K562 (cell line): ENCODE measurements at regions not wholly inside any gene's neighbourhood (a gene's known extent, or its start where the extent isn't known, plus 50 kb on each side); places are given as distances from the start of the nearest gene placed in this dataset.

Experiments used
- ATAC-seq: fragments of 200-7000 bp; cut with Tn5 transposase; 3 replicates; pipeline ENCODE4 v1.9.1; 2020; ENCODE audit warnings: moderate library complexity
- BruUV-seq: library from RNA; stranded (reverse); fragments of 400-500 nt; replicated peaks from 2 replicates; lab custom pipeline; 2021; lab: Mats Ljungman, UMichigan
- CTCF ChIA-PET: fragments of 300-600 bp; formaldehyde crosslinking; extraction: SDS; loops from one replicate; lab custom pipeline; 2021; ENCODE audit warnings: low intra/inter-chr PET ratio; lab: Yijun Ruan, JAX
- POLR2A ChIA-PET: fragments of 300-600, 350-650 bp; sonication (Branson Sonifier 250); formaldehyde crosslinking; extraction: SDS; loops from one replicate; lab custom pipeline; 2021; ENCODE audit warnings: antibody characterized with exemption, inconsistent platforms; lab: Yijun Ruan, JAX
- DNase-seq, 4 experiments: peaks; one replicate each; pipeline versions ENCODE4 v3.0.0 to v3.0.0-alpha.2; 2011 to 2018; ENCODE audit warnings: low spot score in 3 of 4, mixed read lengths in 3 of 4; ENCODE audit errors: extremely low read depth in 1 of 4
- FAIRE-seq: peaks from 2 replicates; lab custom pipeline; 2011; peaks lifted over from hg19 to GRCh38; lab: Jason Lieb, UNC
- H2AFZ ChIP-seq: 2 replicates; pipeline ENCODE4 v1.6.0; 2011; ENCODE audit warnings: low read depth, low read length, control low read depth, inconsistent platforms
- H3K27ac ChIP-seq: fragments of 200-600 bp; 3 replicates; pipeline ENCODE4 v1.8.0; 2011; ENCODE audit warnings: low read depth, mild to moderate bottlenecking, control low read depth, inconsistent platforms, low read length, moderate library complexity, mixed read lengths; ENCODE audit errors: extremely low read depth
- H3K27me3 ChIP-seq, 2 experiments: fragments of 300-600 bp in 1 of 2; 2 replicates in 1 of 2; 3 replicates in 1 of 2; pipeline versions ENCODE4 v1.6.0 to v1.8.0; 2011; ENCODE audit warnings: inconsistent platforms in 2 of 2, low read length in 2 of 2, mild to moderate bottlenecking in 1 of 2, mixed read lengths in 1 of 2, moderate library complexity in 1 of 2; ENCODE audit not compliant: control insufficient read depth in 2 of 2, insufficient read depth in 2 of 2
- H3K36me3 ChIP-seq: fragments of 300-600 bp; 3 replicates; pipeline ENCODE4 v1.8.0; 2011; ENCODE audit warnings: mild to moderate bottlenecking, low read length, inconsistent platforms; ENCODE audit not compliant: control insufficient read depth, insufficient read depth
- H3K4me1 ChIP-seq, 2 experiments: fragments of 200-600 bp in 1 of 2; replicated peaks in 1 of 2; 2 replicates in 1 of 2; 3 replicates in 1 of 2; pipeline versions ENCODE4 v1.5.1 to v1.8.0; 2011; ENCODE audit warnings: inconsistent platforms in 2 of 2, low read length in 2 of 2, mild to moderate bottlenecking in 1 of 2, mixed read lengths in 1 of 2, moderate library complexity in 1 of 2; ENCODE audit not compliant: control insufficient read depth in 2 of 2, insufficient read depth in 2 of 2
- H3K4me2 ChIP-seq: 2 replicates; pipeline ENCODE4 v1.6.1; 2011; ENCODE audit warnings: low read length, control low read depth, inconsistent platforms, mixed read lengths; ENCODE audit not compliant: insufficient read depth
- H3K4me3 ChIP-seq: fragments of 200-600 bp; sonication (generic), shearing (Covaris generic); 2 replicates; pipeline ENCODE4 v1.5.1; 2016; ENCODE audit warnings: control low read depth, inconsistent platforms
- H3K79me2 ChIP-seq: fragments of 200-600 bp; 3 replicates; pipeline ENCODE4 v1.8.0; 2011; ENCODE audit warnings: low read length, inconsistent platforms; ENCODE audit not compliant: control insufficient read depth, insufficient read depth
- H3K9ac ChIP-seq, 2 experiments: 2 replicates each; pipeline versions ENCODE4 v1.6.0 to v1.6.1; 2011; ENCODE audit warnings: low read depth in 2 of 2, low read length in 2 of 2, control low read depth in 1 of 2, inconsistent platforms in 1 of 2, mild to moderate bottlenecking in 1 of 2, mixed read lengths in 1 of 2; ENCODE audit not compliant: insufficient read depth in 1 of 2
- H3K9me1 ChIP-seq: one replicate; pipeline ENCODE4 v1.6.0; 2011; ENCODE audit warnings: inconsistent platforms, mild to moderate bottlenecking, low read length, moderate library complexity; ENCODE audit not compliant: control insufficient read depth, insufficient read depth
- H3K9me3 ChIP-seq: replicated peaks from 2 replicates; pipeline ENCODE4 v1.5.1; 2011; ENCODE audit warnings: low read depth, low read length, inconsistent platforms; ENCODE audit not compliant: control insufficient read depth, insufficient read depth
- H4K20me1 ChIP-seq: replicated peaks from 2 replicates; pipeline ENCODE4 v1.6.1; 2011; ENCODE audit warnings: low read length, inconsistent platforms, mixed read lengths; ENCODE audit not compliant: control insufficient read depth, insufficient read depth
- CHCHD3 ChIP-seq: fragments of 250-450 bp; sonication (Bioruptor Pico); IDR thresholded peaks from 2 replicates; pipeline ENCODE4 v2.1.2; 2022; ENCODE audit warnings: mild to moderate bottlenecking
- EP400 ChIP-seq: fragments of 450-650 bp; IDR thresholded peaks from 2 replicates; pipeline ENCODE4 v1.6.1; 2017; ENCODE audit warnings: antibody characterized with exemption, mild to moderate bottlenecking, moderate library complexity
- ETS2 ChIP-seq: IDR thresholded peaks from 2 replicates; pipeline ENCODE4 v1.6.1; 2016; ENCODE audit warnings: borderline replicate concordance, missing genetic modification characterization, mild to moderate bottlenecking, moderate library complexity, missing compliant biosample characterization; ENCODE audit not compliant: poor library complexity, severe bottlenecking
- ETV1 ChIP-seq: fragments of 450-650 bp; conservative IDR thresholded peaks from 2 replicates; pipeline ENCODE4 v1.6.1; 2016; ENCODE audit warnings: missing genetic modification characterization, control low read depth, low read depth, missing compliant biosample characterization
- GABPB2 ChIP-seq: fragments of 250-450 bp; sonication (Bioruptor Pico); conservative IDR thresholded peaks from 2 replicates; pipeline ENCODE4 v1.5.1; 2021; ENCODE audit warnings: mild to moderate bottlenecking
- GATAD2A ChIP-seq: fragments of 450-650 bp; IDR thresholded peaks from 2 replicates; pipeline ENCODE4 v1.6.1; 2017
- MCM2 ChIP-seq: fragments of 450-650 bp; IDR thresholded peaks from 2 replicates; pipeline ENCODE4 v1.6.1; 2017; ENCODE audit warnings: low read depth, mild to moderate bottlenecking
- NCOA1 ChIP-seq: fragments of 450-650 bp; IDR thresholded peaks from 2 replicates; pipeline ENCODE4 v1.6.1; 2016; ENCODE audit warnings: low read depth
- RB1 ChIP-seq: fragments of 450-650 bp; IDR thresholded peaks from 2 replicates; pipeline ENCODE4 v1.6.1; 2017; ENCODE audit warnings: low read depth, mild to moderate bottlenecking
- TAF15 ChIP-seq: fragments of 200-400 bp; formaldehyde crosslinking; IDR thresholded peaks from 2 replicates; pipeline ENCODE4 v1.6.1; 2017; ENCODE audit warnings: mild to moderate bottlenecking, low read depth, low read length, moderate library complexity
- ZKSCAN3 ChIP-seq: fragments of 250-450 bp; sonication (Bioruptor Pico); IDR thresholded peaks from 2 replicates; pipeline ENCODE4 v1.4.0; 2020
- ZNF699 ChIP-seq: fragments of 250-450 bp; sonication (Bioruptor Pico); IDR thresholded peaks from 2 replicates; pipeline ENCODE4 v1.8.0; 2021; ENCODE audit warnings: mild to moderate bottlenecking, moderate library complexity; ENCODE audit not compliant: insufficient replicate concordance
- WGBS: fragments of 100-300 bp; shearing (Covaris generic); methylation state at CpG from one replicate; pipeline ENCODE4 v1.1.6; 2016; ENCODE audit warnings: low coverage, mixed read lengths; ENCODE audit not compliant: insufficient coverage; ENCODE audit errors: missing lambda C conversion rate; 5-methylcytosine and 5-hydroxymethylcytosine counted together
- in situ Hi-C: fragments of 300-500 bp; cut with MboI; formaldehyde crosslinking; loops from 4 replicates; pipeline ENCODE4 v1.15.0; 2018; ENCODE audit warnings: inconsistent platforms, mixed read lengths
- intact Hi-C: fragments of 100-400 bp; cut with micrococcal nuclease; formaldehyde crosslinking; loops from 2 replicates; pipeline ENCODE4 v1.14.2; 2022
- TF ChIP-seq, protein P1 (sequence below): sonication (generic); formaldehyde crosslinking; IDR thresholded peaks from 2 replicates; pipeline ENCODE4 v1.4.0; 2020; ENCODE audit warnings: mild to moderate bottlenecking, missing genetic modification reagents
- TF ChIP-seq, protein P2 (sequence below), 2 experiments: fragments of 450-650 bp in 1 of 2; sonication (generic) in 1 of 2; formaldehyde crosslinking in 1 of 2; IDR thresholded peaks in 1 of 2; conservative IDR thresholded peaks in 1 of 2; 2 replicates each; pipeline versions ENCODE4 v1.6.1 to v1.8.1; 2016 to 2023; ENCODE audit warnings: mild to moderate bottlenecking in 2 of 2, moderate library complexity in 2 of 2, inconsistent platforms in 1 of 2, missing genetic modification reagents in 1 of 2
- TF ChIP-seq, protein P3 (sequence below), 2 experiments: fragments of 250-450 bp in 1 of 2; fragments of 450-650 bp in 1 of 2; sonication (Bioruptor Pico) in 1 of 2; IDR thresholded peaks; 2 replicates each; pipeline versions ENCODE4 v1.6.1 to v1.8.0; 2016 to 2021; ENCODE audit warnings: mild to moderate bottlenecking in 2 of 2, moderate library complexity in 2 of 2, missing compliant biosample characterization in 1 of 2, missing genetic modification characterization in 1 of 2

DNA sequence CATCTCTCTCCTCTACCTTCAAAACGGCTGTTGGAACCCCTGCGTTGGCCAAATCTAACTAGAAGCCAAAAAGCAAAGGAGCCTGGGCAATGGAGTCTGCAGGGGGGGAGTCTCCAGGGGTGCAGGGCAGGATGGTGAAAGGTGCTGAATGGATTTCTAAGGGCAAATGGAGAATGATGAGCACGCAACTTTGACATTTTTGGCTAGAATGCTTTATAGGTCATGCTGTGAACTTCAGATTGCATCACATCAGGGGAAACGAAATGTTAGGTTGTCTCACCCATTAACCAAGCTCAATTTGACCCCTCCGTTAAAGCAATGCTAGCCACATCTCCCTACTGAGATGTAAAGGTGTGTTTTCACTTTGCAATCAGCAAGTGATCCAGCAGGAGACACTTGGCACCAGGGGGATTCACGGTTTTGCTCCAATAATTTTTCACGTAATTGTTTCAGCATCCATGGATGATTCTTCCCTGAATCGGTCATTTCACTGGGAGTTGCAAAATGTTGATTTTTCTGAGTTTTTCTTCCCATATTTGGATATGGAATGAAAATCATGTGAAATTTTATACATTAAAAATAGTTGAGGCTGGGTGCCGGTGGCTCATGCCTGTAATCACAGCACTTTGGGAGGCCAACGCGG lies 78.0 kb upstream of the MDM1 start (continued):
- TF ChIP-seq GABPB2 (CRISPR knock-in tag) (no peak), CHCHD3 (CRISPR knock-in tag) (no peak)
- TF ChIP-seq, protein P1, sequence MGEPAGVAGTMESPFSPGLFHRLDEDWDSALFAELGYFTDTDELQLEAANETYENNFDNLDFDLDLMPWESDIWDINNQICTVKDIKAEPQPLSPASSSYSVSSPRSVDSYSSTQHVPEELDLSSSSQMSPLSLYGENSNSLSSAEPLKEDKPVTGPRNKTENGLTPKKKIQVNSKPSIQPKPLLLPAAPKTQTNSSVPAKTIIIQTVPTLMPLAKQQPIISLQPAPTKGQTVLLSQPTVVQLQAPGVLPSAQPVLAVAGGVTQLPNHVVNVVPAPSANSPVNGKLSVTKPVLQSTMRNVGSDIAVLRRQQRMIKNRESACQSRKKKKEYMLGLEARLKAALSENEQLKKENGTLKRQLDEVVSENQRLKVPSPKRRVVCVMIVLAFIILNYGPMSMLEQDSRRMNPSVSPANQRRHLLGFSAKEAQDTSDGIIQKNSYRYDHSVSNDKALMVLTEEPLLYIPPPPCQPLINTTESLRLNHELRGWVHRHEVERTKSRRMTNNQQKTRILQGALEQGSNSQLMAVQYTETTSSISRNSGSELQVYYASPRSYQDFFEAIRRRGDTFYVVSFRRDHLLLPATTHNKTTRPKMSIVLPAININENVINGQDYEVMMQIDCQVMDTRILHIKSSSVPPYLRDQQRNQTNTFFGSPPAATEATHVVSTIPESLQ: no peak
- TF ChIP-seq, protein P2, sequence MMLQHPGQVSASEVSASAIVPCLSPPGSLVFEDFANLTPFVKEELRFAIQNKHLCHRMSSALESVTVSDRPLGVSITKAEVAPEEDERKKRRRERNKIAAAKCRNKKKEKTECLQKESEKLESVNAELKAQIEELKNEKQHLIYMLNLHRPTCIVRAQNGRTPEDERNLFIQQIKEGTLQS (IDR thresholded peaks at IDR 0.05): 0 out of 2 replicates have a peak, but pooled peaks have one; percentile 31
- TF ChIP-seq, protein P2 (CRISPR knock-in tag; conservative IDR thresholded peaks at IDR 0.05): no peak

DNA sequence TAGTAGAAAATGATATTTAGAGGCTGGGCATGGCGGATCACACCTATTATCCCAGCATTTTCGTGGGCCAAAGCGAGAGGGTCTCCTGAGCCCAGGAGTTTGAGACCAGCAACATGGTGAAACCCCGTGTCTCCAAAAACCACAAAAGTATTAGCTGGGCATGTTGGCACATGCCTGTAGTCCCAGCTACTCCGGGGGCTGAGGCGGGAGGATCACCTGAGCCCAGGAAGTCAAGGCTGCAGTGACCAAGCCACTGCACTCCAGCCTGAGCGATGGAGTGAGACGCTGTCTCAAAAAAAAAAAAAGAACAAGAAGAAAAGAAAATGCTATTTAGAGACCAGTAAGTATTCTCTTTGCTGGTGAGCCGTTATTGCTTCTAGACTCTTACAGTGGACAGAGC lies 79.2 kb upstream of the MDM1 start:
- no peak overlapping the region for H3K27ac ChIP-seq
- intact Hi-C loops (no loop called here), in situ Hi-C loops (no loop called here)
- DNase-seq (no peak), ATAC-seq (no peak), FAIRE-seq (no peak)
- H3K9me3 ChIP-seq: no peaks in the 10 kb centered on the region
- H3K36me3 ChIP-seq: no peaks in the 10 kb centered on the region
- peak overlapping the region; percentile 48; the same call in 1 of the 2 replicates for H2AFZ ChIP-seq
- no TSS peak for BruUV-seq
- H4K20me1 ChIP-seq: no peaks in the 10 kb centered on the region
- no peaks in the 10 kb centered on the region for H3K9me1 ChIP-seq
- ChIA-PET POLR2A (no interaction called here), CTCF (no interaction called here)
- H3K27me3 ChIP-seq: peaks cover 0 to 10% of the 10 kb centered on the region in 2 experiments; a peak in 2 of 5 replicates
- H3K9ac ChIP-seq: no peak overlapping the region
- H3K4me1 ChIP-seq: no peaks in the 10 kb centered on the region
- TF ChIP-seq MCM2: no peak
- TF ChIP-seq TAF15: no peak
- TF ChIP-seq GATAD2A: no peak
- no peak for TF ChIP-seq RB1
- TF ChIP-seq ZNF699 (CRISPR knock-in tag): no peak
- TF ChIP-seq ZKSCAN3 (CRISPR knock-in tag): no peak
- TF ChIP-seq EP400: no peak
- TF ChIP-seq, protein P3, sequence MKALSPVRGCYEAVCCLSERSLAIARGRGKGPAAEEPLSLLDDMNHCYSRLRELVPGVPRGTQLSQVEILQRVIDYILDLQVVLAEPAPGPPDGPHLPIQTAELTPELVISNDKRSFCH (CRISPR knock-in tag; IDR thresholded peaks at IDR 0.05): no peak
- TF ChIP-seq, protein P3 (tag; IDR thresholded peaks at IDR 0.05): no peak
- no peak for TF ChIP-seq ETS2
- no peak for TF ChIP-seq ETV1
- TF ChIP-seq NCOA1: no peak
- 39% methylated on average over 9 of the region's 9 CpGs for WGBS
- H3K79me2 ChIP-seq: no peaks in the 10 kb centered on the region
- H3K4me2 ChIP-seq: no peak overlapping the region
- H3K4me3 ChIP-seq: no peak overlapping the region
